ENCODE measurements at regions not wholly inside any gene's neighbourhood (a gene's known extent, or its start where the extent isn't known, plus 50 kb on each side); places are given as distances from the start of the nearest gene placed in this dataset.

GRCh38 chr18:59802031-59802430 lies 97.8 kb upstream of the PMAIP1 start:
- no peak for TF ChIP-seq CTCF (IDR thresholded peaks at IDR 0.05)
- TF ChIP-seq EZH2 (IDR thresholded peaks at IDR 0.05; ENCODE audit: borderline replicate concordance, insufficient read depth, low read depth, low read length, poor library complexity, severe bottlenecking) = no peak
